ENCODE measurements at regions not wholly inside any gene's neighbourhood (a gene's known extent, or its start where the extent isn't known, plus 50 kb on each side); places are given as distances from the start of the nearest gene placed in this dataset.

DNA sequence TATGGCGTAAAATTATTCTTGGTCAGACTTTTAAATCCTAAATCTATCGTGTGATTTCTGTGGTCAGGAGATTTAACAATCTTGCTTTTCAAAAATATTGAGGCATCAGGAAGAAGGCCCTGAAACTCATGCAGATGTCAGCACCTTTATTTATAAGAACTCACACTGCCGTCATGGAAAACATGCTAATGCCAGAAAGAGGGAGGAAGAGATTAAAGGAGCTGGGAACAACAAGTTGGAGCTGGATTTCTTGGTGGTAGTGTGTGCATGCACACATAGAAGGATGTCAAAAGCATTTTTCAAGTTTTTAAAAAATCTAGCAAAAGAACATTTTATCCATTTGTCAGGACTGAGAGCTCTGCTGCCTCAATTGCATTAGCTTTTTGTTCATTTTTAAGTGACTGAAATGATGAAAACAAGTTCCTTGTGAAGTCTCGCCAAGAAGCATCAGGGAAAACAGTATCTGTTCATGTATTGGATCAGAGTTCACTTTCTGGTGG lies 342.5 kb downstream of the SPRY2 start:
- Histone ChIP-seq H4K20me1 (ENCODE audit: insufficient read depth) (no peaks in the 10 kb centered on the region), H3K79me2 (ENCODE audit: low read depth) (no peaks in the 10 kb centered on the region), H3K27ac (no peak overlapping the region), H3K4me2 (no peak overlapping the region), H2AFZ (no peak overlapping the region), H3K27me3 (ENCODE audit: insufficient read depth, low read depth) (no peaks in the 10 kb centered on the region), H3K9me3 (ENCODE audit: insufficient read depth, low read depth) (no peaks in the 10 kb centered on the region; the same call in 1 of the 2 replicates), H3K9me2 (ENCODE audit: insufficient read depth) (no peaks in the 10 kb centered on the region), H3K4me1 (replicated peaks; ENCODE audit: insufficient read depth) (no peaks in the 10 kb centered on the region), H3F3A (ENCODE audit: insufficient read depth, low read depth) (no peaks in the 10 kb centered on the region), H3K4me3 (no peak overlapping the region), H3K36me3 (ENCODE audit: low read depth) (no peaks in the 10 kb centered on the region)
- ChIA-PET POLR2A (ENCODE audit: unreplicated experiment) (interaction anchor here (0.5 kb wide), 1 partner anchor 603 kb away, joined by 3 read pairs; no protein-coding TSS in a partner anchor), CTCF (no interaction called here)
- TF ChIP-seq EZH2 (IDR thresholded peaks at IDR 0.05; ENCODE audit: low read depth), result no peak
- TF ChIP-seq, protein P1, sequence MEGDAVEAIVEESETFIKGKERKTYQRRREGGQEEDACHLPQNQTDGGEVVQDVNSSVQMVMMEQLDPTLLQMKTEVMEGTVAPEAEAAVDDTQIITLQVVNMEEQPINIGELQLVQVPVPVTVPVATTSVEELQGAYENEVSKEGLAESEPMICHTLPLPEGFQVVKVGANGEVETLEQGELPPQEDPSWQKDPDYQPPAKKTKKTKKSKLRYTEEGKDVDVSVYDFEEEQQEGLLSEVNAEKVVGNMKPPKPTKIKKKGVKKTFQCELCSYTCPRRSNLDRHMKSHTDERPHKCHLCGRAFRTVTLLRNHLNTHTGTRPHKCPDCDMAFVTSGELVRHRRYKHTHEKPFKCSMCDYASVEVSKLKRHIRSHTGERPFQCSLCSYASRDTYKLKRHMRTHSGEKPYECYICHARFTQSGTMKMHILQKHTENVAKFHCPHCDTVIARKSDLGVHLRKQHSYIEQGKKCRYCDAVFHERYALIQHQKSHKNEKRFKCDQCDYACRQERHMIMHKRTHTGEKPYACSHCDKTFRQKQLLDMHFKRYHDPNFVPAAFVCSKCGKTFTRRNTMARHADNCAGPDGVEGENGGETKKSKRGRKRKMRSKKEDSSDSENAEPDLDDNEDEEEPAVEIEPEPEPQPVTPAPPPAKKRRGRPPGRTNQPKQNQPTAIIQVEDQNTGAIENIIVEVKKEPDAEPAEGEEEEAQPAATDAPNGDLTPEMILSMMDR (conservative IDR thresholded peaks at IDR 0.05), result no peak
- intact Hi-C loops (cut with micrococcal nuclease; ENCODE audit: unreplicated experiment), result no loop called here
- no peak for DNase-seq
- BruUV-seq (replicated peaks), result no TSS peak

DNA sequence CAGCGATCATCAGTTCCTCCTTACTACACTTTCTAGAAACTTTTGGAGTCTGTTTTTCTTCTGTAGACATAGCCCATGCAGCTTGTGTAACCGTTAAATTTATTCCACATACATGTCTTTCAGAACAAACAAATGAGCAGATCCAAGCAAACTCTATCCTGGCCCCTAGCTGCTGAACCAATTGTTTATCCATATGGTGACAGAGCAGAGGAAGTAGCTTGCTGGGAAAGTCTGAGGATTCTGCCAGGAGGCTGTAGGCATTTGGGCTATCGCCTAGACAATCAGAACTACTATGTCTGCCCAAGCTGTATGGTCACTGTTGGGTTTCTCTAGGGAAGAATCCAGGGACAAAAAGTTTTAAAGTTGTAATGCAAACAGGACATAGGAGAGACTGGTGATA lies 343.7 kb downstream of the SPRY2 start:
- Histone ChIP-seq H3K4me3 (no peak overlapping the region), H3K27me3 (ENCODE audit: insufficient read depth, low read depth) (no peaks in the 10 kb centered on the region), H3K9me2 (ENCODE audit: insufficient read depth) (no peaks in the 10 kb centered on the region), H3K4me1 (replicated peaks; ENCODE audit: insufficient read depth) (no peaks in the 10 kb centered on the region), H3K9me3 (ENCODE audit: insufficient read depth, low read depth) (no peaks in the 10 kb centered on the region; the same call in 1 of the 2 replicates), H3K4me2 (no peak overlapping the region), H3F3A (ENCODE audit: insufficient read depth, low read depth) (no peaks in the 10 kb centered on the region), H3K79me2 (ENCODE audit: low read depth) (no peaks in the 10 kb centered on the region), H3K36me3 (ENCODE audit: low read depth) (no peaks in the 10 kb centered on the region), H3K27ac (no peak overlapping the region), H2AFZ (no peak overlapping the region), H4K20me1 (ENCODE audit: insufficient read depth) (no peaks in the 10 kb centered on the region)
- intact Hi-C loops (cut with micrococcal nuclease; ENCODE audit: unreplicated experiment), result no loop called here
- POLR2A ChIA-PET (ENCODE audit: unreplicated experiment), result no interaction called here
- TF ChIP-seq, protein P1 (conservative IDR thresholded peaks at IDR 0.05), result no peak
- no peak for TF ChIP-seq EZH2 (IDR thresholded peaks at IDR 0.05; ENCODE audit: low read depth)
- BruUV-seq (replicated peaks), result no TSS peak
- CTCF ChIA-PET, result no interaction called here
- DNase-seq, result no peak

DNA sequence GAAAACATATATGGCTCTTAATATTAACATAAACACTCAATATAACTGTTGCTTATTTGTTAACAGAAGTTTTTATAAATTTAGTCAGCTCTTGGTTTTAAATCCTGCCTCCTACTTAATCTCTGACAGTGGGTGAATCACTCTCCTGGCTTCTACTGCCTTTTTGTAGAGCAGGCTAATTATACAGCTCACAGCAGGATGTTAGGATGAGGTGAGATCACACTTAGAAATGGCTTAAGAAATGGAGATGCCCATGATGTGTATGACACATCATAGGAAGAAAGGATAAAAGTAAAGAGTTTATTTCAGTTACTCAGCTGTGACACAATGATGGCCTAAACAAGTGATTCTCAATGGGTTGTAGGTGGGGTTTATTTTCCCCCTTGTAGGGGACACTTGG lies 345.6 kb downstream of the SPRY2 start:
- H3K4me2 ChIP-seq, result no peak overlapping the region
- CTCF ChIA-PET, result no interaction called here
- no peaks in the 10 kb centered on the region for H3K27me3 ChIP-seq (ENCODE audit: insufficient read depth, low read depth)
- no peak overlapping the region for H3K27ac ChIP-seq
- H4K20me1 ChIP-seq (ENCODE audit: insufficient read depth), result no peaks in the 10 kb centered on the region
- POLR2A ChIA-PET (ENCODE audit: unreplicated experiment), result no interaction called here
- no peak overlapping the region for H2AFZ ChIP-seq
- no peaks in the 10 kb centered on the region for H3K79me2 ChIP-seq (ENCODE audit: low read depth)
- TF ChIP-seq EZH2 (IDR thresholded peaks at IDR 0.05; ENCODE audit: low read depth), result no peak
- TF ChIP-seq, protein P1 (conservative IDR thresholded peaks at IDR 0.05), result no peak
- no peaks in the 10 kb centered on the region for H3K36me3 ChIP-seq (ENCODE audit: low read depth)
- no TSS peak for BruUV-seq (replicated peaks)
- H3K9me3 ChIP-seq (ENCODE audit: insufficient read depth, low read depth), result no peaks in the 10 kb centered on the region; the same call in 1 of the 2 replicates
- H3K9me2 ChIP-seq (ENCODE audit: insufficient read depth), result no peaks in the 10 kb centered on the region
- H3K4me1 ChIP-seq (replicated peaks; ENCODE audit: insufficient read depth), result no peaks in the 10 kb centered on the region
- intact Hi-C loops (cut with micrococcal nuclease; ENCODE audit: unreplicated experiment), result no loop called here
- H3F3A ChIP-seq (ENCODE audit: insufficient read depth, low read depth), result no peaks in the 10 kb centered on the region
- no peak overlapping the region for H3K4me3 ChIP-seq
- peak in 1 of 2 experiments; percentile 54 for DNase-seq
